ENCODE measurements at regions not wholly inside any gene's neighbourhood (a gene's known extent, or its start where the extent isn't known, plus 50 kb on each side); places are given as distances from the start of the nearest gene placed in this dataset.

GRCh38 chr2:14364471-14364870, 268.0 kb upstream of the LRATD1 start:
- H3K36me3 Mint-ChIP-seq (ENCODE audit: low read depth): peaks cover 19% of the 10 kb centered on the region
- no peak for ATAC-seq
- TF ChIP-seq EZH2 (IDR thresholded peaks at IDR 0.05; ENCODE audit: low read depth, unreplicated experiment) (no peak), ZNF331 (CRISPR knock-in tag; IDR thresholded peaks at IDR 0.05; ENCODE audit: low read depth) (no peak), CREB1 (CRISPR knock-in tag; IDR thresholded peaks at IDR 0.05; ENCODE audit: low read depth) (no peak), POLR2AphosphoS5 (IDR thresholded peaks at IDR 0.05; ENCODE audit: low read depth) (no peak), NANOG (IDR thresholded peaks at IDR 0.05; ENCODE audit: borderline replicate concordance) (no peak), ETS1 (IDR thresholded peaks at IDR 0.05) (no peak), STAT1 (IDR thresholded peaks at IDR 0.05; ENCODE audit: unreplicated experiment) (no peak), JUNB (IDR thresholded peaks at IDR 0.05; ENCODE audit: unreplicated experiment) (no peak), ZNF114 (CRISPR knock-in tag; IDR thresholded peaks at IDR 0.05) (no peak), REST (IDR thresholded peaks at IDR 0.05; ENCODE audit: unreplicated experiment) (no peak), EZH2phosphoT487 (IDR thresholded peaks at IDR 0.05; ENCODE audit: unreplicated experiment) (no peak)
- TF ChIP-seq, protein P1, sequence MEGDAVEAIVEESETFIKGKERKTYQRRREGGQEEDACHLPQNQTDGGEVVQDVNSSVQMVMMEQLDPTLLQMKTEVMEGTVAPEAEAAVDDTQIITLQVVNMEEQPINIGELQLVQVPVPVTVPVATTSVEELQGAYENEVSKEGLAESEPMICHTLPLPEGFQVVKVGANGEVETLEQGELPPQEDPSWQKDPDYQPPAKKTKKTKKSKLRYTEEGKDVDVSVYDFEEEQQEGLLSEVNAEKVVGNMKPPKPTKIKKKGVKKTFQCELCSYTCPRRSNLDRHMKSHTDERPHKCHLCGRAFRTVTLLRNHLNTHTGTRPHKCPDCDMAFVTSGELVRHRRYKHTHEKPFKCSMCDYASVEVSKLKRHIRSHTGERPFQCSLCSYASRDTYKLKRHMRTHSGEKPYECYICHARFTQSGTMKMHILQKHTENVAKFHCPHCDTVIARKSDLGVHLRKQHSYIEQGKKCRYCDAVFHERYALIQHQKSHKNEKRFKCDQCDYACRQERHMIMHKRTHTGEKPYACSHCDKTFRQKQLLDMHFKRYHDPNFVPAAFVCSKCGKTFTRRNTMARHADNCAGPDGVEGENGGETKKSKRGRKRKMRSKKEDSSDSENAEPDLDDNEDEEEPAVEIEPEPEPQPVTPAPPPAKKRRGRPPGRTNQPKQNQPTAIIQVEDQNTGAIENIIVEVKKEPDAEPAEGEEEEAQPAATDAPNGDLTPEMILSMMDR (conservative IDR thresholded peaks at IDR 0.05; ENCODE audit: low read depth in 2 of 2): no peak
- TF ChIP-seq, protein P2, sequence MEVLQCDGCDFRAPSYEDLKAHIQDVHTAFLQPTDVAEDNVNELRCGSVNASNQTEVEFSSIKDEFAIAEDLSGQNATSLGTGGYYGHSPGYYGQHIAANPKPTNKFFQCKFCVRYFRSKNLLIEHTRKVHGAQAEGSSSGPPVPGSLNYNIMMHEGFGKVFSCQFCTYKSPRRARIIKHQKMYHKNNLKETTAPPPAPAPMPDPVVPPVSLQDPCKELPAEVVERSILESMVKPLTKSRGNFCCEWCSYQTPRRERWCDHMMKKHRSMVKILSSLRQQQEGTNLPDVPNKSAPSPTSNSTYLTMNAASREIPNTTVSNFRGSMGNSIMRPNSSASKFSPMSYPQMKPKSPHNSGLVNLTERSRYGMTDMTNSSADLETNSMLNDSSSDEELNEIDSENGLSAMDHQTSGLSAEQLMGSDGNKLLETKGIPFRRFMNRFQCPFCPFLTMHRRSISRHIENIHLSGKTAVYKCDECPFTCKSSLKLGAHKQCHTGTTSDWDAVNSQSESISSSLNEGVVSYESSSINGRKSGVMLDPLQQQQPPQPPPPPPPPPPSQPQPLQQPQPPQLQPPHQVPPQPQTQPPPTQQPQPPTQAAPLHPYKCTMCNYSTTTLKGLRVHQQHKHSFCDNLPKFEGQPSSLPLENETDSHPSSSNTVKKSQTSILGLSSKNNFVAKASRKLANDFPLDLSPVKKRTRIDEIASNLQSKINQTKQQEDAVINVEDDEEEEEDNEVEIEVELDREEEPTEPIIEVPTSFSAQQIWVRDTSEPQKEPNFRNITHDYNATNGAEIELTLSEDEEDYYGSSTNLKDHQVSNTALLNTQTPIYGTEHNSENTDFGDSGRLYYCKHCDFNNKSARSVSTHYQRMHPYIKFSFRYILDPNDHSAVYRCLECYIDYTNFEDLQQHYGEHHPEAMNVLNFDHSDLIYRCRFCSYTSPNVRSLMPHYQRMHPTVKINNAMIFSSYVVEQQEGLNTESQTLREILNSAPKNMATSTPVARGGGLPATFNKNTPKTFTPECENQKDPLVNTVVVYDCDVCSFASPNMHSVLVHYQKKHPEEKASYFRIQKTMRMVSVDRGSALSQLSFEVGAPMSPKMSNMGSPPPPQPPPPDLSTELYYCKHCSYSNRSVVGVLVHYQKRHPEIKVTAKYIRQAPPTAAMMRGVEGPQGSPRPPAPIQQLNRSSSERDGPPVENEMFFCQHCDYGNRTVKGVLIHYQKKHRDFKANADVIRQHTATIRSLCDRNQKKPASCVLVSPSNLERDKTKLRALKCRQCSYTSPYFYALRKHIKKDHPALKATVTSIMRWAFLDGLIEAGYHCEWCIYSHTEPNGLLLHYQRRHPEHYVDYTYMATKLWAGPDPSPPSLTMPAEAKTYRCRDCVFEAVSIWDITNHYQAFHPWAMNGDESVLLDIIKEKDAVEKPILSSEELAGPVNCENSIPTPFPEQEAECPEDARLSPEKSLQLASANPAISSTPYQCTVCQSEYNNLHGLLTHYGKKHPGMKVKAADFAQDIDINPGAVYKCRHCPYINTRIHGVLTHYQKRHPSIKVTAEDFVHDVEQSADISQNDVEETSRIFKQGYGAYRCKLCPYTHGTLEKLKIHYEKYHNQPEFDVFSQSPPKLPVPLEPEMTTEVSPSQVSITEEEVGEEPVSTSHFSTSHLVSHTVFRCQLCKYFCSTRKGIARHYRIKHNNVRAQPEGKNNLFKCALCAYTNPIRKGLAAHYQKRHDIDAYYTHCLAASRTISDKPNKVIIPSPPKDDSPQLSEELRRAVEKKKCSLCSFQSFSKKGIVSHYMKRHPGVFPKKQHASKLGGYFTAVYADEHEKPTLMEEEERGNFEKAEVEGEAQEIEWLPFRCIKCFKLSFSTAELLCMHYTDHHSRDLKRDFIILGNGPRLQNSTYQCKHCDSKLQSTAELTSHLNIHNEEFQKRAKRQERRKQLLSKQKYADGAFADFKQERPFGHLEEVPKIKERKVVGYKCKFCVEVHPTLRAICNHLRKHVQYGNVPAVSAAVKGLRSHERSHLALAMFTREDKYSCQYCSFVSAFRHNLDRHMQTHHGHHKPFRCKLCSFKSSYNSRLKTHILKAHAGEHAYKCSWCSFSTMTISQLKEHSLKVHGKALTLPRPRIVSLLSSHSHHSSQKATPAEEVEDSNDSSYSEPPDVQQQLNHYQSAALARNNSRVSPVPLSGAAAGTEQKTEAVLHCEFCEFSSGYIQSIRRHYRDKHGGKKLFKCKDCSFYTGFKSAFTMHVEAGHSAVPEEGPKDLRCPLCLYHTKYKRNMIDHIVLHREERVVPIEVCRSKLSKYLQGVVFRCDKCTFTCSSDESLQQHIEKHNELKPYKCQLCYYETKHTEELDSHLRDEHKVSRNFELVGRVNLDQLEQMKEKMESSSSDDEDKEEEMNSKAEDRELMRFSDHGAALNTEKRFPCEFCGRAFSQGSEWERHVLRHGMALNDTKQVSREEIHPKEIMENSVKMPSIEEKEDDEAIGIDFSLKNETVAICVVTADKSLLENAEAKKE (CRISPR knock-in tag; IDR thresholded peaks at IDR 0.05): no peak

More at GRCh38 chr2:14364471-14364870, 268.0 kb upstream of the LRATD1 start:
- H3K27me3 Mint-ChIP-seq (ENCODE audit: insufficient read depth, low read depth, poor library complexity): no peaks in the 10 kb centered on the region
- no peak for DNase-seq (ENCODE audit: low spot score)
- H3F3A ChIP-seq (replicated peaks; ENCODE audit: low read depth): no peaks in the 10 kb centered on the region
- H3K4me1 Mint-ChIP-seq: no peaks in the 10 kb centered on the region
- H3K36me3 ChIP-seq (ENCODE audit: insufficient read depth): no peaks in the 10 kb centered on the region
- H3K27ac ChIP-seq (ENCODE audit: low read depth): no peak overlapping the region
- H4K20me1 ChIP-seq (replicated peaks; ENCODE audit: insufficient read depth): no peaks in the 10 kb centered on the region
- H3K4me3 ChIP-seq: no peak overlapping the region
- no peak overlapping the region for H3K4me2 ChIP-seq
- H3K27me3 ChIP-seq (ENCODE audit: insufficient read depth): no peaks in the 10 kb centered on the region
- H3K4me3 Mint-ChIP-seq: no peak overlapping the region
- H3K79me2 ChIP-seq (replicated peaks; ENCODE audit: insufficient read depth): no peaks in the 10 kb centered on the region
- 0 out of 2 replicates have a peak overlapping the region, but pooled peaks have one; percentile 38 for H2AFZ ChIP-seq
- H3K27ac Mint-ChIP-seq: no peak overlapping the region
- H3K9me3 Mint-ChIP-seq: peaks cover 13% of the 10 kb centered on the region
- no peaks in the 10 kb centered on the region for H3K4me1 ChIP-seq (ENCODE audit: insufficient read depth)
- H3K9me2 ChIP-seq (ENCODE audit: insufficient read depth): no peaks in the 10 kb centered on the region
